CD4-positive, alpha-beta T cell treated with Interleukin-15 for 1 hour (primary cell): ENCODE measurements at regions not wholly inside any gene's neighbourhood (a gene's known extent, or its start where the extent isn't known, plus 50 kb on each side); places are given as distances from the start of the nearest gene placed in this dataset.
"Not testable (repeated sequence)": the region's sequence is repeated elsewhere in the genome, so short reads cannot be mapped to it uniquely, and the experiment has no call there.

Source experiments
- DNase-seq: peaks from one replicate; pipeline ENCODE4 v3.0.0-alpha.2; 2020

DNA sequence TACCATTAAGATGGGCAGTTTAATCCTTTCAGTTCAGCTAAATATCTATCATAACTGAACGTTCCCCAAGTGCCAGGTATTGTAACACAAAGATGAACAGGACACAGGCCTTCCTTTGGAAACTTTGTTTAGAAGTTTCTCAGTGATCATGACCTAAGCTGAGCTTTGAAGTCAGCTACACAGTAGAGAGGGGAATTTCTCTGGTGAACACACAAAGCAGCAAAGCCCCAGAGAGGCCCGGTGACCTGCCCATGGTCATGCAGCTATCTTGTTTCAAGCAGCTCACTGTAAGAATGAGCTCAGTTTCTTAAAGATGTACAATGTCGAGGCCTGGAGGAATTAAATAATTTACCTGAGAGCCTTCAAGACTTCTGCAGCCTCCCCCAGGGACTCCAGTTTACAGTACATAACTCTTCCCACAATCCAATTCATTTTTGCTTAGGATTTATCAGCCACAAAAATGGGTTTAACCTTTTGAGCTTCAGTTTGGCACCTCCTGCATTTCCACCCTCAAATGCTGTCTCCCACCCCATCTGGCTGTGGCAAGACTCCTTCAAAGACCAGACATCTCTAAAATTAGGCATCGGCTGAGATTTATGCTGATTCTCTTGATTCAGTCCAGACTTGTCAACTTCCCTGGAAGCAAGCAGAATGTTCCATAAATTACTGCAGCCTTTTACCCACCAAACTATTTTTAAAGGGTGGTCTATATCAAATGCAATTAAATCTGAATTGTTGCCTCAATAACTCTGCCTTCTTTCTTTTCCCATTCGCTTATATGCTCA, 325.6 kb downstream of the TXNL1 start:
- DNase-seq, result no peak

GRCh38 chr18:56309104-56309503, 329.3 kb downstream of the TXNL1 start:
- no peak for DNase-seq

DNA sequence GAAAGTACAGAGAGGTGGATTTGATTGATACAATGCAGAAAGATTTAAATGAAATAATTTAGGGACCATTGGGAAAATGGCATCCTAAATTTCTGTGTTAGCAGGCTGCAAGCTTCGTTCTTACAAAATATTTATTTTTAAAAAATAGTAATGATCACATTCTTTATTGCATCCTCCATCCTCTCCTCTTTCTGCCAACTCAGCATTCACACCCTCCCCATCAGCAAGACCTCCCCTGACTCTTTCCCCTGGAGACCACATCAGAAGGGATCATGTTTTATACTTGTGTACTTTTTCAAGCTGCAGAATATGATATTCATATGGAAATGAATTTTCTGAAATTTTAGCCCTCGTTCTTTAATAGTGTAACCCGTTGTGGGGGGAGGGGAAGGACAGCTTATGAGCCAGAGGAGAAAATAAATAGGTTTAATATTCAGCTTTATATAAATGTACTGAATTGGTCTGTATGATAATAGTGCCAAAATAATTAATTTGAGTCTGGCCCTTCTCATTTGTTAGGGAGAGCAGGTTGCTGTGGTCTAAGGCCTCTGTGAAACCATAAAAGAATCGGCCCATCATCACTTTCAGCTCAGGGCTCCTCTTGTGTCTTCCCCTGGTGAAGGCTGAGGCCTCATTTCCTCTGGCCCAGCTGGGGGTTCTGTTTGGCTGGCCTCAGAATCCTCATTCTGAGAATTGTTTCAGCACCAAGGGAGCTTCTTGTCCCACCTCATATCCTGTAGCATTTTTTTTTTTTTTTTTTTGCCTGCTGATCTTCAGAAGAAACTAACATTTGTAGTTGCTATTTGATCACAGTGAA, 330.8 kb downstream of the TXNL1 start:
- DNase-seq, result no peak

- DNase-seq, result no peak
These were observed 331.6 kb downstream of the TXNL1 start for GRCh38 chr18:56306797-56307196.

GRCh38 chr18:56305583-56305982, 332.8 kb downstream of the TXNL1 start:
- no peak for DNase-seq

- DNase-seq, result no peak
These were observed 336.2 kb downstream of the TXNL1 start for GRCh38 chr18:56302156-56302555.

GRCh38 chr18:56299740-56300139, 338.7 kb downstream of the TXNL1 start:
- DNase-seq, result no peak

DNA sequence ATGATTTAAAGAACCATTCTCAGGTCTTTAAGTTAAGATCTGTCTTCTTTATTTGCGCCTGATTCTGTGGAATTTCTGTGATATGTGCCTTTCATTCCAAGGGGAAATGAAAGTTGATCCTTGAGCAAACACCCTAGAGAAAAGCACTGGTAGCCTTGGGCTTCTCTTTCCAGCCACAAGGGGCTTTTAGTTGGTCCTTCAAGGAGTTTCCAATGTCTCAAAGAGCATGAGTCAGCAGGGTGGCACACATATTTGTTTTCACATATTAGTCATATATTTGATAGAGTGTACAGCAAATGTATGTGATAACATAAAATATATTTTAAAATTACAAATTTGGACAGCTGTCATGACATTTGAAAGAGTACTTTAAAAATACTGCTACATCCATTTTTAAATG, 339.5 kb downstream of the TXNL1 start:
- DNase-seq, result no peak

GRCh38 chr18:56296381-56296780, 342.0 kb downstream of the TXNL1 start:
- DNase-seq, result no peak

- DNase-seq, result no peak
These were observed 343.8 kb downstream of the TXNL1 start for GRCh38 chr18:56294484-56295183.

DNA sequence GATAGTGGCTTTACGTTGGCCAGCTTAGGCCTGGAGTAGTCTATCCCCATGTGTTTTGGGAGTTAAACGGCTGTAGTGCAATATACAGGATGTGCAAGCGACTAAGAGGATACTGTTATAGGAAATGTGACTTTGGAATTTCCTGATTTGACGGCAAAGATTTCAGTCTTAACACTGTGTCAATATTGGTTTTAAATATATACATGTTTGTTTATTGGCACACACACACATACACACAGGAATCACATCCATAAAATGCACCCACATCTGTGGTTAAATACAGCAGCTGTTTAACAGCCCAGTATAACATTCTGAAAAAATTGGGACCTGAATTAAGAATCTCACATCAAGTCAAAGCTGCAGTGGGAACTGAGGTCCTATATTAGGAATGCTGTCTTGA, 347.1 kb downstream of the TXNL1 start:
- no peak for DNase-seq

DNA sequence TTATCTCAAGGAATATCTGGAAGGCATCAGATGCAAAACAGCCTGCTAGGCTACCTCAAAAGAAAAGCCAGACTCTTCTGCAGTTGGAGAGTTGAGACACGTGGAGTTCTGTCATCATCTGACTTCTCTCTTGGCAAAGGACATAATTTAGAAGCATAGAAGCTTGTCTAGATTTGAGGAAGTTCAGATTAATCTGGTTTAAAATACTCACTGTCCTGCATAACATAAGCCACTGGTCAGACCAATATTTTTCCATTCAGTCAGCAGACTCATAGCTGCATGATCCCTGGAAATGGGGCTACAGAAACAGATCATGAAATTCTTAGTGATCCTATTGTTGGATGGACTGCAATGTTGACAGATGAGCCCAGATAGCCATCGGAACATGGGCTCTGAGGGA, 349.0 kb downstream of the TXNL1 start:
- no peak for DNase-seq

GRCh38 chr18:56286775-56287325, 351.5 kb downstream of the TXNL1 start:
- no peak for DNase-seq

- no peak for DNase-seq
These were observed 352.9 kb downstream of the TXNL1 start for GRCh38 chr18:56285387-56286065.

GRCh38 chr18:56284319-56284718, 354.1 kb downstream of the TXNL1 start:
- DNase-seq, result no peak

DNA sequence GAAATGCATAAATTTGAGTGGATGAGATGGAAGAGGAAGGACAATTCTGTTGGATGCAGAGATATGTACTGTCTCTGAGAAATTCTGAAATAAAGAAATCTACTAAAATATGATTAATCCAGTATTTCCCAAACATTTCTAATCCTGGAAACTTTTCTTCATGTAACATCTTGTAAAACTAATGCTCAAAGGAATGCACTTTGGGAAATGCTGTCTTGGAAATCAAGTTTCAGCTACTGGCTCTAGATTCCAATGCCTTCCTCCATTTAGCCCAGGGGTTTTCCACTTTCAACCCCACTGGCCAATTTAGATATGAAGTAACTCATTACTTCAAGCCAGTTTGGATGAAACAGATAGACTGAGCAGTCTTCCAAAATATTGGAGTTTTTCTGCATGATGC, 355.1 kb downstream of the TXNL1 start:
- no peak for DNase-seq

- DNase-seq, result no peak
These were observed 355.9 kb downstream of the TXNL1 start for GRCh38 chr18:56282234-56283104.

DNA sequence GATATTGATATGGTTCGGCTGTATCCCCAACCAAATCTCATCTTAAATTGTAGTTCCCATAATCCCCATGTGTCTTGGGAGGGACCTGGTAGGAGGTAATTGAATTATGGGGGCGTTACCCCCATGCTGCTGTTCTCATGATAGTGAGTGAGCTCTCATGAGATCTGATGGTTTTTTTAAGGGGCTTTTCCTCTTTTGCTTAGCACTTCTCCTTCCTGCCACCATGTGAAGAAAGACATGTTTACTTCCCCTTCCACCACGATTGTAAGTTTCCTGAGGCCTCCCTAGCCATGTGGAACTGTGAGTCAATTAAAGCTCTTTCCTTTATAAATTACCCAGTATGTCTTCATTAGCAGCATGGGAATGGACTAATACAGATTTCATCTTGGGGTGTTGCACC, 358.6 kb downstream of the TXNL1 start:
- DNase-seq, result not testable (repeated sequence)

DNA sequence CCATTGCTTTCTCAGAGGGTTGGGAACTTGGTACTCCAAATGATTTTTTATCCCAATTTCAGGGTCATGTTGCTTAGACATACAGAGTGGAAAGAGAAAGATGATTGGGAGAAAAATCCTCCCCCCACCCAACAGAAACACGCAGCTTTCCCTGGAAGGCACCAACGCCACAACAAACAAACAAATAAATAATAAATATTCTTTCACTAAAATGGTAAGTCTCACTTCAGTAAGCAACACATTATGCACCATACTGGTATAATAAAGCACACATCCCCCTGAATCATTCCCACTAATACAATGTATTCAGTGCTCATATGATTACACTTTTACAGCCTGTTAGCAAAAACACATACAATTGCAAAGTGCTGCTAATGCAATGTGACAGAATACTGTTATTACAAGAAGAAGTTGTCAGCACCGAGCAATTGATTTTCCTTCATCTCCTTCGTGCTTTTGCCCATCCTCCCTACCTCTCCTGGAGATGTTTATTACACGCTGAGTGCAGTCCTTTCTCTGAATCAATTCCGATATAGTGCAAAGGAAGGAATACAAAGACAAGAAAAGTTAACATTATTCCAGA, 359.9 kb downstream of the TXNL1 start:
- DNase-seq, result no peak

- no peak for DNase-seq
These were observed 361.9 kb downstream of the TXNL1 start for GRCh38 chr18:56276466-56276865.

DNA sequence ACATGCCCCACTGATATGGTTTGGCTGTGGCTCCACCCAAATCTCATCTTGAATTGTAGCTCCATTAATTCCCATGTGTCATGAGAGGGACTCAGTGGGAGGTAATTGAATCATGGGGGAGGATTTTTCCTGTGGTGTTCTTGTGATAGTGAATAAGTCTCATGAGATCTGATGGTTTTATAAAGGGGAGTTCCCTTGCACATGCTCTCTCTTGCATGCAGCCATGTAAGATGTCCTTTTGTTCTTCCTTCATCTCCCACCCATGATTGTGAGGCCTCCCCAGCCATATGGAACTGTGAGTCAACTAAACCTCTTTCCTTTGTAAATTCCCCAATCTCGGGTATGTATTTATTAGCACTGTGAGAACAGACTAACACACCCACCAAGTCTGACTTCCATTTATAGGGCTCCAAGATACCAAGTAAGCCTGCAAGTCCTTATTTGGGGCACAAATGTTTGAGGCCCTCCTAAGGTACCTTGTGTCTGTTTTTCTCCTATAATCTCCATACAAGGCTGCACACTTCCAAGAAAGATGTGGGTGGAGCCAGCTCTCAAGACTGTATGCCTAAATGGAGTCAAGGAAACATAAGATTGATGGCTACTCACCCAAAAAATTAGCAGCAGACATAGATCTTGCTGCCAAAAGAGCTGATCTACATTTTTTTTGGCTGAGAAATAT, 364.7 kb downstream of the TXNL1 start:
- DNase-seq, result no peak
